Heart left ventricle (tissue), 16 donors: ENCODE measurements at regions not wholly inside any gene's neighbourhood (a gene's known extent, or its start where the extent isn't known, plus 50 kb on each side); places are given as distances from the start of the nearest gene placed in this dataset.
"Not testable (repeated sequence)": the region's sequence is repeated elsewhere in the genome, so short reads cannot be mapped to it uniquely, and the experiment has no call there.

ENCODE experiments used
- ATAC-seq, 4 donors: fragments of 200-7000 bp; cut with Tn5 transposase; one replicate each; pipeline ENCODE4 v1.9.1; 2020 to 2022; ENCODE audit warnings: moderate library complexity in 4 of 4, mild to moderate bottlenecking in 3 of 4, moderate number of reproducible peaks in 1 of 4
- DNase-seq, 5 donors: peaks; one replicate each; pipeline ENCODE4 v3.0.0-alpha.2; 2020
- H3K27ac ChIP-seq, 12 donors: fragments of 200-600 bp; sonication (generic) in 4 of 12; one replicate each; pipeline versions ENCODE4 v1.5.0 to v1.8.0; 2016 to 2022; ENCODE audit warnings: mild to moderate bottlenecking in 2 of 12
- H3K27me3 ChIP-seq, 9 donors: fragments of 200-600 bp; sonication (generic) in 2 of 9; one replicate each; pipeline versions ENCODE4 v1.5.1 to v1.8.0; 2016 to 2022; ENCODE audit warnings: mild to moderate bottlenecking in 3 of 9
- H3K36me3 ChIP-seq, 9 donors: fragments of 200-600 bp; sonication (generic) in 2 of 9; one replicate each; pipeline versions ENCODE4 v1.5.0 to v1.8.0; 2018 to 2022; ENCODE audit warnings: mild to moderate bottlenecking in 2 of 9
- H3K4me1 ChIP-seq, 12 donors: fragments of 200-600 bp; sonication (generic) in 4 of 12; one replicate each; pipeline versions ENCODE4 v1.5.0 to v1.8.0; 2016 to 2022; ENCODE audit warnings: mild to moderate bottlenecking in 3 of 12
- H3K4me3 ChIP-seq, 12 donors: fragments of 200-600 bp; sonication (generic) in 4 of 12; one replicate each; pipeline versions ENCODE4 v1.5.0 to v1.8.0; 2017 to 2022; ENCODE audit warnings: mild to moderate bottlenecking in 9 of 12, moderate library complexity in 4 of 12
- H3K9me3 ChIP-seq, 12 donors: fragments of 200-600 bp; sonication (generic) in 4 of 12; one replicate each; pipeline versions ENCODE4 v1.5.0 to v1.8.0; 2016 to 2022; ENCODE audit warnings: mild to moderate bottlenecking in 1 of 12
- CTCF ChIP-seq, 12 donors: fragments of 200-600 bp; sonication (generic) in 4 of 12; IDR thresholded peaks; one replicate each; pipeline versions ENCODE4 v1.5.0 to v1.8.0; 2018 to 2022; ENCODE audit warnings: antibody characterized with exemption in 12 of 12, mild to moderate bottlenecking in 5 of 12
- POLR2A ChIP-seq, 2 donors: fragments of 450-650 bp; IDR thresholded peaks; one replicate each; pipeline ENCODE4 v1.6.1; 2017; ENCODE audit warnings: antibody characterized with exemption in 2 of 2, mild to moderate bottlenecking in 2 of 2, moderate library complexity in 2 of 2
- WGBS, 4 donors: extraction: QIAGEN DNeasy Blood & Tissue Kit in 2 of 4; methylation state at CpG; one replicate each; pipeline versions ENCODE4 v1.1.5 to v1.1.7; 2013 to 2018; 5-methylcytosine and 5-hydroxymethylcytosine counted together
- intact Hi-C, 10 donors: fragments of 100-400 bp; cut with DNase I; formaldehyde crosslinking; loops; one replicate each; pipeline versions ENCODE4 v1.11.1 to v1.14.2; 2022
- donor health status: ischemic (EF 13 %, LVEDD 7.1; RV severe dilation, severe dysfunction).
- donor health status: healthy with polysubstance abuse.
- donor health status: DM: no; HTN: yes; CAD: no.
- donor health status: DM: no; HTN: no; CAD: no.
- donor health status: ischemic (EF 25% LVEDD 6.9; RV normal size, moderate dysfunction).
- donor health status: ischemic (EF 25% LVEDD 5.7; RV mildly dilated, moderate dysfunction).
- donor health status: healthy.
- donor health status: DM: yes; HTN: yes; CAD: no.
- donor health status: ischemic (EF 35%, LVEDD 5.7; RV mildly dilated, moderate dysfunction).
- donor health status: nonischemic (EF 11% LVEDD 7.7; RV severe dilation, severe dysfunction).
- donor health status: DM: yes; HTN: yes; CAD: no.
- donor health status: PGD.
- donor health status: ischemic (EF 29% LVEDD 5.4; RV normal size, mild dysfunction).
- donor health status: nonischemic (EF 23%, LVEDD 6.1; RV moderate dilation, normal function).

- H3K27ac ChIP-seq: no peak overlapping the region
- DNase-seq: no peak
- no peak for TF ChIP-seq POLR2A (IDR thresholded peaks at IDR 0.05)
- no peak for TF ChIP-seq CTCF (IDR thresholded peaks at IDR 0.05)
- WGBS, 4 donors: 45 to 82% (median 76%) methylated on average over 2 of the region's 2 CpGs
- H3K4me3 ChIP-seq: no peak overlapping the region
- H3K4me1 ChIP-seq: no peaks in the 10 kb centered on the region
- no peaks in the 10 kb centered on the region for H3K36me3 ChIP-seq
- intact Hi-C loops: no loop called here
- peaks cover 0 to 1% (median 0%) of the 10 kb centered on the region in 12 donors for H3K9me3 ChIP-seq
- ATAC-seq: no peak
- no peaks in the 10 kb centered on the region for H3K27me3 ChIP-seq
These were observed 87.1 kb downstream of the VCAM1 start for GRCh38 chr1:100806601-100807000.

GRCh38 chr1:100810360-100810759 lies 84.3 kb downstream of the EXTL2 start:
- no peak overlapping the region for H3K4me3 ChIP-seq
- no peaks in the 10 kb centered on the region for H3K36me3 ChIP-seq
- 59 to 73% (median 64%) methylated on average over 4 of the region's 4 CpGs for WGBS, 4 donors
- no peak overlapping the region for H3K27ac ChIP-seq
- DNase-seq (no peak), ATAC-seq (peak in 1 of 4 donors; percentile 50)
- H3K27me3 ChIP-seq: no peaks in the 10 kb centered on the region
- H3K9me3 ChIP-seq: no peaks in the 10 kb centered on the region
- TF ChIP-seq POLR2A (IDR thresholded peaks at IDR 0.05) (no peak), CTCF (IDR thresholded peaks at IDR 0.05) (no peak)
- H3K4me1 ChIP-seq: peaks cover 0 to 6% (median 0%) of the 10 kb centered on the region in 12 donors
- intact Hi-C loops: no loop called here

- 93 to 99% (median 97%) methylated on average over 1 of the region's 1 CpG for WGBS, 4 donors
- Histone ChIP-seq H3K4me3 (no peak overlapping the region), H3K27ac (no peak overlapping the region), H3K36me3 (no peaks in the 10 kb centered on the region), H3K4me1 (peaks cover 0 to 8% (median 0%) of the 10 kb centered on the region in 12 donors), H3K9me3 (peaks cover 0 to 4% (median 0%) of the 10 kb centered on the region in 12 donors), H3K27me3 (no peaks in the 10 kb centered on the region)
- no peak for TF ChIP-seq CTCF (IDR thresholded peaks at IDR 0.05)
- TF ChIP-seq POLR2A (IDR thresholded peaks at IDR 0.05): no peak
- intact Hi-C loops: no loop called here
- DNase-seq (no peak), ATAC-seq (no peak)
These were observed 82.8 kb downstream of the EXTL2 start for GRCh38 chr1:100811808-100812207.

GRCh38 chr1:100814938-100815337 lies 79.7 kb downstream of the EXTL2 start:
- DNase-seq, H3K36me3 ChIP-seq, intact Hi-C loops, H3K27me3 ChIP-seq, H3K4me3 ChIP-seq, H3K4me1 ChIP-seq, H3K9me3 ChIP-seq, ATAC-seq: not testable (repeated sequence)
- 68 to 78% (median 71%) methylated on average over 3 of the region's 3 CpGs for WGBS, 4 donors
- H3K27ac ChIP-seq: peak overlapping the region in 1 of 12 donors; percentile 61

- WGBS, 4 donors: 64 to 75% (median 68%) methylated on average over 3 of the region's 3 CpGs
- Histone ChIP-seq H3K36me3 (no peaks in the 10 kb centered on the region), H3K4me1 (peaks cover 0 to 8% (median 0%) of the 10 kb centered on the region in 12 donors), H3K9me3 (peaks cover 0 to 4% (median 0%) of the 10 kb centered on the region in 12 donors), H3K27ac (no peak overlapping the region), H3K27me3 (no peaks in the 10 kb centered on the region), H3K4me3 (no peak overlapping the region)
- ATAC-seq (no peak), DNase-seq (no peak)
- intact Hi-C loops: no loop called here
- no peak for TF ChIP-seq POLR2A (IDR thresholded peaks at IDR 0.05)
- TF ChIP-seq CTCF (IDR thresholded peaks at IDR 0.05): no peak
These were observed 78.6 kb downstream of the EXTL2 start for GRCh38 chr1:100816049-100816448.

GRCh38 chr1:100820195-100820594 lies 74.4 kb downstream of the EXTL2 start:
- H3K9me3 ChIP-seq: peaks cover 0 to 20% (median 3%) of the 10 kb centered on the region in 12 donors
- ATAC-seq, DNase-seq, H3K4me1 ChIP-seq, H3K4me3 ChIP-seq, H3K27ac ChIP-seq, H3K36me3 ChIP-seq, intact Hi-C loops, H3K27me3 ChIP-seq: not testable (repeated sequence)
- WGBS, 4 donors: 29 to 60% (median 49%) methylated on average over 1 to 6 of the region's 6 CpGs

GRCh38 chr1:100821919-100822318 lies 72.7 kb downstream of the EXTL2 start:
- intact Hi-C loops, DNase-seq, H3K36me3 ChIP-seq, H3K4me1 ChIP-seq, H3K27ac ChIP-seq, H3K27me3 ChIP-seq, H3K4me3 ChIP-seq, ATAC-seq: not testable (repeated sequence)
- H3K9me3 ChIP-seq: peaks cover 0 to 24% (median 3%) of the 10 kb centered on the region in 12 donors
- 95 to 98% (median 97%) methylated on average over 2 of the region's 2 CpGs for WGBS, 4 donors
